GM10266 (cell line): ENCODE measurements at regions not wholly inside any gene's neighbourhood (a gene's known extent, or its start where the extent isn't known, plus 50 kb on each side); places are given as distances from the start of the nearest gene placed in this dataset.
"Not testable (repeated sequence)": the region's sequence is repeated elsewhere in the genome, so short reads cannot be mapped to it uniquely, and the experiment has no call there.

Source experiments
- DNase-seq: peaks from one replicate; pipeline ENCODE4 v3.0.0; 2012; ENCODE audit errors: extremely low spot score
- CTCF ChIP-seq: IDR thresholded peaks from 2 replicates; pipeline ENCODE4 v1.5.1; 2012; ENCODE audit warnings: mild to moderate bottlenecking, low read depth; ENCODE audit not compliant: control insufficient read depth, insufficient read depth; ENCODE audit errors: missing control alignments

GRCh38 chr3:95218484-95218883 is 1155.6 kb downstream of the NSUN3 start:
- DNase-seq = no peak

GRCh38 chr3:95226437-95226836 is 1163.6 kb downstream of the NSUN3 start:
- no peak for DNase-seq
- no peak for TF ChIP-seq CTCF

More at GRCh38 chr3:95218484-95218883, 1155.6 kb downstream of the NSUN3 start:
- TF ChIP-seq CTCF = no peak

- no peak for TF ChIP-seq CTCF
- DNase-seq = no peak
Observed at GRCh38 chr3:95227092-95227491, 1164.2 kb downstream of the NSUN3 start.

GRCh38 chr3:95228416-95228815 is 1165.6 kb downstream of the NSUN3 start:
- DNase-seq = no peak

GRCh38 chr3:95235916-95236315 is 1173.1 kb downstream of the NSUN3 start:
- no peak for DNase-seq
- no peak for TF ChIP-seq CTCF

More at GRCh38 chr3:95228416-95228815, 1165.6 kb downstream of the NSUN3 start:
- TF ChIP-seq CTCF = no peak

GRCh38 chr3:95237783-95238182 is 1174.9 kb downstream of the NSUN3 start:
- no peak for DNase-seq
- no peak for TF ChIP-seq CTCF

GRCh38 chr3:95240395-95240794 is 1177.5 kb downstream of the NSUN3 start:
- no peak for DNase-seq
- TF ChIP-seq CTCF = no peak

GRCh38 chr3:95241256-95241655 is 1178.4 kb downstream of the NSUN3 start:
- DNase-seq = not testable (repeated sequence)
